ENCODE measurements at regions not wholly inside any gene's neighbourhood (a gene's known extent, or its start where the extent isn't known, plus 50 kb on each side); places are given as distances from the start of the nearest gene placed in this dataset.

GRCh38 chr20:50272724-50273446 is 82.3 kb downstream of the CEBPB start:
- TF ChIP-seq, protein P1, sequence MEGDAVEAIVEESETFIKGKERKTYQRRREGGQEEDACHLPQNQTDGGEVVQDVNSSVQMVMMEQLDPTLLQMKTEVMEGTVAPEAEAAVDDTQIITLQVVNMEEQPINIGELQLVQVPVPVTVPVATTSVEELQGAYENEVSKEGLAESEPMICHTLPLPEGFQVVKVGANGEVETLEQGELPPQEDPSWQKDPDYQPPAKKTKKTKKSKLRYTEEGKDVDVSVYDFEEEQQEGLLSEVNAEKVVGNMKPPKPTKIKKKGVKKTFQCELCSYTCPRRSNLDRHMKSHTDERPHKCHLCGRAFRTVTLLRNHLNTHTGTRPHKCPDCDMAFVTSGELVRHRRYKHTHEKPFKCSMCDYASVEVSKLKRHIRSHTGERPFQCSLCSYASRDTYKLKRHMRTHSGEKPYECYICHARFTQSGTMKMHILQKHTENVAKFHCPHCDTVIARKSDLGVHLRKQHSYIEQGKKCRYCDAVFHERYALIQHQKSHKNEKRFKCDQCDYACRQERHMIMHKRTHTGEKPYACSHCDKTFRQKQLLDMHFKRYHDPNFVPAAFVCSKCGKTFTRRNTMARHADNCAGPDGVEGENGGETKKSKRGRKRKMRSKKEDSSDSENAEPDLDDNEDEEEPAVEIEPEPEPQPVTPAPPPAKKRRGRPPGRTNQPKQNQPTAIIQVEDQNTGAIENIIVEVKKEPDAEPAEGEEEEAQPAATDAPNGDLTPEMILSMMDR (IDR thresholded peaks at IDR 0.05; ENCODE audit: borderline replicate concordance, extremely low read depth, low read length, poor library complexity, severe bottlenecking): no peak
- TF ChIP-seq EZH2 (IDR thresholded peaks at IDR 0.05; ENCODE audit: borderline replicate concordance, low read depth, low read length, severe bottlenecking): no peak

Measured in DND-41 (cell line).